ENCODE measurements at regions not wholly inside any gene's neighbourhood (a gene's known extent, or its start where the extent isn't known, plus 50 kb on each side); places are given as distances from the start of the nearest gene placed in this dataset.

- TF ChIP-seq POLR2AphosphoS5 (IDR thresholded peaks at IDR 0.05; ENCODE audit: low read depth, low read length) (no peak), TAF1 (IDR thresholded peaks at IDR 0.05; ENCODE audit: borderline replicate concordance, low read depth, low read length) (no peak), POLR2A (IDR thresholded peaks at IDR 0.05; ENCODE audit: low read depth, low read length) (no peak)
These were observed 340.1 kb downstream of the PHF14 start for GRCh38 chr7:11313801-11314200.

Measured in GM12892 (cell line).